K562 (cell line): ENCODE measurements at regions not wholly inside any gene's neighbourhood (a gene's known extent, or its start where the extent isn't known, plus 50 kb on each side); places are given as distances from the start of the nearest gene placed in this dataset.

Experiments used
- MAFK ChIP-seq: IDR thresholded peaks from 2 replicates; pipeline ENCODE4 v1.6.1; 2011; ENCODE audit warnings: low read length, improper control_type of control experiment
- RAD51 ChIP-seq: fragments of 450-650 bp; IDR thresholded peaks from 2 replicates; pipeline ENCODE4 v1.7.1; 2016; ENCODE audit warnings: low read depth, mild to moderate bottlenecking, borderline replicate concordance
- ZNF644 ChIP-seq: fragments of 200-800 bp; sonication (Bioruptor generic); IDR thresholded peaks from 2 replicates; pipeline ENCODE4 v1.6.1; 2016; ENCODE audit warnings: low read depth, missing genetic modification characterization, missing compliant biosample characterization
- TF ChIP-seq, protein P1 (sequence below): fragments of 450-650 bp; IDR thresholded peaks from 2 replicates; pipeline ENCODE4 v1.7.1; 2018; ENCODE audit warnings: mild to moderate bottlenecking, low read depth; ENCODE audit not compliant: partially characterized antibody
- TF ChIP-seq, protein P2 (sequence below): fragments of 250-450 bp; sonication (Bioruptor Pico); IDR thresholded peaks from 2 replicates; pipeline ENCODE4 v1.8.0; 2022; ENCODE audit warnings: inconsistent platforms, mild to moderate bottlenecking, moderate library complexity, borderline replicate concordance
- TF ChIP-seq, protein P3 (sequence below): sonication (generic); formaldehyde crosslinking; IDR thresholded peaks from 2 replicates; pipeline ENCODE4 v1.8.1; 2023; ENCODE audit warnings: mild to moderate bottlenecking, missing genetic modification reagents

GRCh38 chr13:58397596-58398387 is 766.2 kb downstream of the PCDH17 start:
- TF ChIP-seq ZNF644 (tag) (no peak), MAFK (no peak), RAD51 (no peak)
- TF ChIP-seq, protein P1, sequence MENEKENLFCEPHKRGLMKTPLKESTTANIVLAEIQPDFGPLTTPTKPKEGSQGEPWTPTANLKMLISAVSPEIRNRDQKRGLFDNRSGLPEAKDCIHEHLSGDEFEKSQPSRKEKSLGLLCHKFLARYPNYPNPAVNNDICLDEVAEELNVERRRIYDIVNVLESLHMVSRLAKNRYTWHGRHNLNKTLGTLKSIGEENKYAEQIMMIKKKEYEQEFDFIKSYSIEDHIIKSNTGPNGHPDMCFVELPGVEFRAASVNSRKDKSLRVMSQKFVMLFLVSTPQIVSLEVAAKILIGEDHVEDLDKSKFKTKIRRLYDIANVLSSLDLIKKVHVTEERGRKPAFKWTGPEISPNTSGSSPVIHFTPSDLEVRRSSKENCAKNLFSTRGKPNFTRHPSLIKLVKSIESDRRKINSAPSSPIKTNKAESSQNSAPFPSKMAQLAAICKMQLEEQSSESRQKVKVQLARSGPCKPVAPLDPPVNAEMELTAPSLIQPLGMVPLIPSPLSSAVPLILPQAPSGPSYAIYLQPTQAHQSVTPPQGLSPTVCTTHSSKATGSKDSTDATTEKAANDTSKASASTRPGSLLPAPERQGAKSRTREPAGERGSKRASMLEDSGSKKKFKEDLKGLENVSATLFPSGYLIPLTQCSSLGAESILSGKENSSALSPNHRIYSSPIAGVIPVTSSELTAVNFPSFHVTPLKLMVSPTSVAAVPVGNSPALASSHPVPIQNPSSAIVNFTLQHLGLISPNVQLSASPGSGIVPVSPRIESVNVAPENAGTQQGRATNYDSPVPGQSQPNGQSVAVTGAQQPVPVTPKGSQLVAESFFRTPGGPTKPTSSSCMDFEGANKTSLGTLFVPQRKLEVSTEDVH = no peak
- TF ChIP-seq, protein P2, sequence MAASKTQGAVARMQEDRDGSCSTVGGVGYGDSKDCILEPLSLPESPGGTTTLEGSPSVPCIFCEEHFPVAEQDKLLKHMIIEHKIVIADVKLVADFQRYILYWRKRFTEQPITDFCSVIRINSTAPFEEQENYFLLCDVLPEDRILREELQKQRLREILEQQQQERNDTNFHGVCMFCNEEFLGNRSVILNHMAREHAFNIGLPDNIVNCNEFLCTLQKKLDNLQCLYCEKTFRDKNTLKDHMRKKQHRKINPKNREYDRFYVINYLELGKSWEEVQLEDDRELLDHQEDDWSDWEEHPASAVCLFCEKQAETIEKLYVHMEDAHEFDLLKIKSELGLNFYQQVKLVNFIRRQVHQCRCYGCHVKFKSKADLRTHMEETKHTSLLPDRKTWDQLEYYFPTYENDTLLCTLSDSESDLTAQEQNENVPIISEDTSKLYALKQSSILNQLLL = no peak
- TF ChIP-seq, protein P3, sequence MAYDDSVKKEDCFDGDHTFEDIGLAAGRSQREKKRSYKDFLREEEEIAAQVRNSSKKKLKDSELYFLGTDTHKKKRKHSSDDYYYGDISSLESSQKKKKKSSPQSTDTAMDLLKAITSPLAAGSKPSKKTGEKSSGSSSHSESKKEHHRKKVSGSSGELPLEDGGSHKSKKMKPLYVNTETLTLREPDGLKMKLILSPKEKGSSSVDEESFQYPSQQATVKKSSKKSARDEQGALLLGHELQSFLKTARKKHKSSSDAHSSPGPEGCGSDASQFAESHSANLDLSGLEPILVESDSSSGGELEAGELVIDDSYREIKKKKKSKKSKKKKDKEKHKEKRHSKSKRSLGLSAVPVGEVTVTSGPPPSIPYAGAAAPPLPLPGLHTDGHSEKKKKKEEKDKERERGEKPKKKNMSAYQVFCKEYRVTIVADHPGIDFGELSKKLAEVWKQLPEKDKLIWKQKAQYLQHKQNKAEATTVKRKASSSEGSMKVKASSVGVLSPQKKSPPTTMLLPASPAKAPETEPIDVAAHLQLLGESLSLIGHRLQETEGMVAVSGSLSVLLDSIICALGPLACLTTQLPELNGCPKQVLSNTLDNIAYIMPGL (CRISPR knock-in tag) = no peak
